Thyroid gland (tissue), 4 donors: ENCODE measurements at regions not wholly inside any gene's neighbourhood (a gene's known extent, or its start where the extent isn't known, plus 50 kb on each side); places are given as distances from the start of the nearest gene placed in this dataset.

ENCODE experiments used
- DNase-seq, 2 donors: peaks; one replicate each; pipeline ENCODE4 v3.0.0-alpha.2; 2019
- H3K27ac ChIP-seq, 3 donors: fragments of 200-600 bp; sonication (generic); 1 replicate in 2 of 3; 2 replicates in 1 of 3; pipeline ENCODE4 v1.5.1; 2016 to 2019; ENCODE audit warnings: mild to moderate bottlenecking in 1 of 3, moderate library complexity in 1 of 3
- H3K27me3 ChIP-seq: fragments of 200-600 bp; sonication (generic); one replicate; pipeline ENCODE4 v1.5.1; 2019
- H3K36me3 ChIP-seq, 2 donors: fragments of 200-600 bp; sonication (generic); one replicate each; pipeline ENCODE4 v1.5.1; 2016 to 2019
- H3K4me1 ChIP-seq, 2 donors: fragments of 200-600 bp; sonication (generic); one replicate each; pipeline ENCODE4 v1.5.1; 2017 to 2019
- H3K4me3 ChIP-seq, 3 donors: fragments of 200-600 bp; sonication (generic); replicated peaks in 1 of 3; 1 replicate in 2 of 3; 2 replicates in 1 of 3; pipeline ENCODE4 v1.5.1; 2016; ENCODE audit warnings: mild to moderate bottlenecking in 1 of 3
- H3K9me3 ChIP-seq: fragments of 200-600 bp; sonication (generic); one replicate; pipeline ENCODE4 v1.5.1; 2017
- POLR2A ChIP-seq, 2 donors: fragments of 450-650 bp; IDR thresholded peaks; one replicate each; pipeline ENCODE4 v1.6.1; 2017; ENCODE audit warnings: antibody characterized with exemption in 2 of 2, mild to moderate bottlenecking in 2 of 2, moderate library complexity in 1 of 2
- WGBS, 2 donors: methylation state at CpG; one replicate each; pipeline ENCODE4 v1.1.5; 2017; 5-methylcytosine and 5-hydroxymethylcytosine counted together
- intact Hi-C: fragments of 100-400 bp; cut with DNase I; formaldehyde crosslinking; loops from one replicate; pipeline ENCODE4 v1.15.1; 2023
- TF ChIP-seq, protein P1 (sequence below), 6 experiments: fragments of 200-600 bp in 3 of 6; fragments of 450-650 bp in 3 of 6; sonication (generic) in 3 of 6; IDR thresholded peaks; one replicate each; pipeline ENCODE4 v1.5.1; 2016 to 2019; ENCODE audit warnings: antibody characterized with exemption in 6 of 6, mild to moderate bottlenecking in 2 of 6, inconsistent platforms in 1 of 6, moderate library complexity in 1 of 6

DNA sequence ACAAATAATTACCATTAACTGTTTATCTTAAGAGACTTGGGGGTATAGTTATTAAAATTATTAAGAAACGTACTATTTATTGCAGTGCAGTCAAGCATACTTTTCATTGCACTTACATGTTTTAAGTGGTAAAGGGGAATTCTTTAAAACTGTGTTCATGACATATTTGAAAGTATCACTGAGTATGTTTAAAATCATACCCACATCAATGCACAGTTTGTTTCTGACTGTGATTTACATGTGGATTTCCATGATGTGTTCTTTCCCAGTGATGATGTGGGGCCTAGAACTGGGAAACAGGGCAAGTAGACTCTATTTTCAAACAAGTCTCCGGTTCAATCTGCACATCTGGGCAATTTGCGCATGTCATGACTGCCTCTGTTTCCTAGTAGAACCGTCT is 340.5 kb upstream of the OBI1 start:
- H3K4me3 ChIP-seq: no peak overlapping the region
- no peaks in the 10 kb centered on the region for H3K4me1 ChIP-seq
- no peak for DNase-seq
- no peak overlapping the region for H3K27ac ChIP-seq
- intact Hi-C loops: no loop called here
- TF ChIP-seq, protein P1, sequence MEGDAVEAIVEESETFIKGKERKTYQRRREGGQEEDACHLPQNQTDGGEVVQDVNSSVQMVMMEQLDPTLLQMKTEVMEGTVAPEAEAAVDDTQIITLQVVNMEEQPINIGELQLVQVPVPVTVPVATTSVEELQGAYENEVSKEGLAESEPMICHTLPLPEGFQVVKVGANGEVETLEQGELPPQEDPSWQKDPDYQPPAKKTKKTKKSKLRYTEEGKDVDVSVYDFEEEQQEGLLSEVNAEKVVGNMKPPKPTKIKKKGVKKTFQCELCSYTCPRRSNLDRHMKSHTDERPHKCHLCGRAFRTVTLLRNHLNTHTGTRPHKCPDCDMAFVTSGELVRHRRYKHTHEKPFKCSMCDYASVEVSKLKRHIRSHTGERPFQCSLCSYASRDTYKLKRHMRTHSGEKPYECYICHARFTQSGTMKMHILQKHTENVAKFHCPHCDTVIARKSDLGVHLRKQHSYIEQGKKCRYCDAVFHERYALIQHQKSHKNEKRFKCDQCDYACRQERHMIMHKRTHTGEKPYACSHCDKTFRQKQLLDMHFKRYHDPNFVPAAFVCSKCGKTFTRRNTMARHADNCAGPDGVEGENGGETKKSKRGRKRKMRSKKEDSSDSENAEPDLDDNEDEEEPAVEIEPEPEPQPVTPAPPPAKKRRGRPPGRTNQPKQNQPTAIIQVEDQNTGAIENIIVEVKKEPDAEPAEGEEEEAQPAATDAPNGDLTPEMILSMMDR (IDR thresholded peaks at IDR 0.05): no peak
- no peak for TF ChIP-seq POLR2A (IDR thresholded peaks at IDR 0.05)
- H3K36me3 ChIP-seq: no peaks in the 10 kb centered on the region
- 85 to 87% methylated on average over 4 of the region's 4 CpGs for WGBS, 2 donors
- H3K9me3 ChIP-seq: no peaks in the 10 kb centered on the region
- no peaks in the 10 kb centered on the region for H3K27me3 ChIP-seq

DNA sequence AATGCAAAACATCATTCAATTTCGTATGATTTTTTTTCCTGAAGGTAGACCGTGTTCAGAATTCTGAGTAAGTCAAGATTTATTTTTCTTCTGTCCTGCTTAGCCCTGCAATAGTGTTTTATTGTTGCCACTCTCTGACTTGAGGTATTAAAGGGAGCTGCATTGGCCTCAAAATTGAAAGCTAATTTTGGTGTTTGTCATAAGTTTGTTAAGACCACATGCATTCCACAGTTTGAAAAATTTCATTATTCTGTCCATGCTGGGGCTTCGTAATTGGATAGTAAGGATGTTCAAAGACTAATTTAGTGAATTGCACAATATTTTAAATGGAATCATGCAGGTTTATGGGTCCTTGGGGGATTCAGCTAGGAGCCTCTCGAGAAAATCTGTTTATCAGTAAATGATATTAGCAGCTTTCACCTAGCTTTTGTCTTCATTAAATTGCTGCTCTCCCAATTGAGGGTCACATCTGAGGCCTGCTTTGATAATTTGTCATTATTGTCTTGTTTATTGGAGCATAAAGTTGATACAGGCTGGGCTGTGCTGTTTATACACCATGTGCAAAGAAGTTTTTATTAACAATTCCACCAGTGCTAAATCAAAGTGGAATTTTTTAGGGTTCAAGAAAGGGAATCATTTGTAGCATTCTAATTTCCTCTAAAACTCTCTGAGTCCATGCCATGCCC is 339.8 kb upstream of the OBI1 start:
- H3K4me3 ChIP-seq: no peak overlapping the region
- no peaks in the 10 kb centered on the region for H3K4me1 ChIP-seq
- no peaks in the 10 kb centered on the region for H3K36me3 ChIP-seq
- no peaks in the 10 kb centered on the region for H3K9me3 ChIP-seq
- no peak overlapping the region for H3K27ac ChIP-seq
- no peak for TF ChIP-seq POLR2A (IDR thresholded peaks at IDR 0.05)
- TF ChIP-seq, protein P1 (IDR thresholded peaks at IDR 0.05): no peak
- no peaks in the 10 kb centered on the region for H3K27me3 ChIP-seq
- 77 to 86% methylated on average over 4 of the region's 4 CpGs for WGBS, 2 donors
- no peak for DNase-seq
- intact Hi-C loops: no loop called here

DNA sequence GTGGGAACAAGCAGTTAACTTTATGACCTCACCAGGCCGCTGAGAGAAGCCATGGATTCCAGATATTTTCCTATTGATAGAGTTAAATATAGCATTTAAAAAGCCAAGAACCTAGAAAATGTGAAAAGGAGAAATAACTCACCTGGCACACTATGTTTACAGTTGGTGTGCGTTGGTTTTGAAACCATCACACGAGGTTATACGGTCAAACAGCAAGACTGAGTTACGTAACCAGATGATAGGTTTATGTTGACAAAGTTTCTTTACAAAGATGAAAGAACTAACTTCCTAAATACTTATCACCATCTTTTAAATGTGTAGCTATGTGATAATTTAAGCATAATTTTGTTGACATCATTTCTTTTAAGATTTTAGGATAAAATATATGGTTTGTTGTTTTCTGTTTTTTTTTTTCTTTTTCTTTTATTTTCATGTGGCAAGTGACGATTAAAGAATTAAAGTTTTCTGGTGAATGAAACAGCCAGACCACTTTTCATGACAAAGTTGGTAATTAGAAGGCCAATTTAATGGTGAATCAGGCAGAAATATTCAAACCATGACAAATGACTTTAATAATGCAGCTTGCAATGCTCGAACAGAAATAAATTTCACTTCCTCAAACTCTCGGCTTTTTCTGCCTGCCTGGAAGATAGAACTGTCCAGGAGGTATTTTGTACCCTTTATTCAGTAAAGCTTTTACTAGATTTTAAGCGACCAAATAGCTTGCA is 339.1 kb upstream of the OBI1 start:
- Histone ChIP-seq H3K36me3 (no peaks in the 10 kb centered on the region), H3K27ac (no peak overlapping the region), H3K4me1 (no peaks in the 10 kb centered on the region), H3K4me3 (no peak overlapping the region), H3K9me3 (no peaks in the 10 kb centered on the region), H3K27me3 (no peaks in the 10 kb centered on the region)
- 84 to 85% methylated on average over 9 of the region's 9 CpGs for WGBS, 2 donors
- intact Hi-C loops: no loop called here
- TF ChIP-seq, protein P1 (IDR thresholded peaks at IDR 0.05): no peak
- TF ChIP-seq POLR2A (IDR thresholded peaks at IDR 0.05): no peak
- DNase-seq: no peak

- no peaks in the 10 kb centered on the region for H3K36me3 ChIP-seq
- no peaks in the 10 kb centered on the region for H3K27me3 ChIP-seq
- intact Hi-C loops: no loop called here
- 28 to 37% methylated on average over 2 of the region's 2 CpGs for WGBS, 2 donors
- no peaks in the 10 kb centered on the region for H3K4me1 ChIP-seq
- H3K4me3 ChIP-seq: no peak overlapping the region
- no peak overlapping the region for H3K27ac ChIP-seq
- TF ChIP-seq, protein P1 (IDR thresholded peaks at IDR 0.05): no peak
- TF ChIP-seq POLR2A (IDR thresholded peaks at IDR 0.05): no peak
- no peak for DNase-seq
- H3K9me3 ChIP-seq: no peaks in the 10 kb centered on the region
Observed at GRCh38 chr13:78993792-78994191, 334.8 kb upstream of the OBI1 start.

GRCh38 chr13:78981913-78982312 is 323.0 kb upstream of the OBI1 start:
- 80 to 83% methylated on average over 4 of the region's 4 CpGs for WGBS, 2 donors

More at GRCh38 chr13:78981913-78982312, 323.0 kb upstream of the OBI1 start:
- H3K36me3 ChIP-seq: no peaks in the 10 kb centered on the region
- DNase-seq: no peak
- H3K4me1 ChIP-seq: no peaks in the 10 kb centered on the region
- TF ChIP-seq, protein P1 (IDR thresholded peaks at IDR 0.05): no peak
- no peak for TF ChIP-seq POLR2A (IDR thresholded peaks at IDR 0.05)
- H3K9me3 ChIP-seq: no peaks in the 10 kb centered on the region
- H3K27me3 ChIP-seq: no peaks in the 10 kb centered on the region
- no peak overlapping the region for H3K4me3 ChIP-seq
- intact Hi-C loops: no loop called here
- no peak overlapping the region for H3K27ac ChIP-seq
